MM.1S (cell line): ENCODE measurements at regions not wholly inside any gene's neighbourhood (a gene's known extent, or its start where the extent isn't known, plus 50 kb on each side); places are given as distances from the start of the nearest gene placed in this dataset.

Experiments used
- EZH2 ChIP-seq: fragments of 300-600 bp; sonication (generic); optimal IDR thresholded peaks from 2 replicates; pipeline ENCODE3; 2017; ENCODE audit warnings: low read depth, mild to moderate bottlenecking, antibody characterized with exemption, low read length, mixed read lengths
- TF ChIP-seq, protein P1 (sequence below): fragments of 300-600 bp; sonication (generic); IDR thresholded peaks from 2 replicates; pipeline ENCODE4 v1.5.1; 2016; ENCODE audit warnings: antibody characterized with exemption, low read length, mixed read lengths

DNA sequence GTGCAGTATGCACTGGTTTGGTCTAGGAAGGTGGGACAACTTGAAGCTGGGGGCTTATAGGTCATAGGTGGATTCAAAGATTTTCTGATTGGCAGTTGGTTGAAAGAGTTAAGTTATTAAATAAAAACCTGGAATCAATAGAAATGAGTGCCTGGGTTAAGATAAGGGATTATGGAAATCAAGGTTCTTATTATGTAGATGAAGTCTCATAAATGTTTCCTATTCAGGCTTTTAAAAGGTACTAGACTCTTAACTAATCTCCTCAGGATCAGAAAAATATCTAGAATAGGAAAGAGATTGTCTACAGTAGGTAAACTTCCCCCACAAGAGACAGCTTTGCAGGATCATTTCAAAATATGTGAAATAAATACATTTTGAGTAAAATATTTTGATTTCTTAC, 163.3 kb upstream of the FBN2 start:
- TF ChIP-seq, protein P1, sequence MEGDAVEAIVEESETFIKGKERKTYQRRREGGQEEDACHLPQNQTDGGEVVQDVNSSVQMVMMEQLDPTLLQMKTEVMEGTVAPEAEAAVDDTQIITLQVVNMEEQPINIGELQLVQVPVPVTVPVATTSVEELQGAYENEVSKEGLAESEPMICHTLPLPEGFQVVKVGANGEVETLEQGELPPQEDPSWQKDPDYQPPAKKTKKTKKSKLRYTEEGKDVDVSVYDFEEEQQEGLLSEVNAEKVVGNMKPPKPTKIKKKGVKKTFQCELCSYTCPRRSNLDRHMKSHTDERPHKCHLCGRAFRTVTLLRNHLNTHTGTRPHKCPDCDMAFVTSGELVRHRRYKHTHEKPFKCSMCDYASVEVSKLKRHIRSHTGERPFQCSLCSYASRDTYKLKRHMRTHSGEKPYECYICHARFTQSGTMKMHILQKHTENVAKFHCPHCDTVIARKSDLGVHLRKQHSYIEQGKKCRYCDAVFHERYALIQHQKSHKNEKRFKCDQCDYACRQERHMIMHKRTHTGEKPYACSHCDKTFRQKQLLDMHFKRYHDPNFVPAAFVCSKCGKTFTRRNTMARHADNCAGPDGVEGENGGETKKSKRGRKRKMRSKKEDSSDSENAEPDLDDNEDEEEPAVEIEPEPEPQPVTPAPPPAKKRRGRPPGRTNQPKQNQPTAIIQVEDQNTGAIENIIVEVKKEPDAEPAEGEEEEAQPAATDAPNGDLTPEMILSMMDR: no peak
- no peak for TF ChIP-seq EZH2
